CD4-positive, alpha-beta T cell treated with Interferon alpha-2 for 1 hour (primary cell): ENCODE measurements at regions not wholly inside any gene's neighbourhood (a gene's known extent, or its start where the extent isn't known, plus 50 kb on each side); places are given as distances from the start of the nearest gene placed in this dataset.
A peak's percentile ranks its signal among the peaks of the same experiment; 100 is the strongest.

Experiments
- DNase-seq, 2 donors: peaks; one replicate each; pipeline ENCODE4 v3.0.0-alpha.2; 2020 to 2022

DNA sequence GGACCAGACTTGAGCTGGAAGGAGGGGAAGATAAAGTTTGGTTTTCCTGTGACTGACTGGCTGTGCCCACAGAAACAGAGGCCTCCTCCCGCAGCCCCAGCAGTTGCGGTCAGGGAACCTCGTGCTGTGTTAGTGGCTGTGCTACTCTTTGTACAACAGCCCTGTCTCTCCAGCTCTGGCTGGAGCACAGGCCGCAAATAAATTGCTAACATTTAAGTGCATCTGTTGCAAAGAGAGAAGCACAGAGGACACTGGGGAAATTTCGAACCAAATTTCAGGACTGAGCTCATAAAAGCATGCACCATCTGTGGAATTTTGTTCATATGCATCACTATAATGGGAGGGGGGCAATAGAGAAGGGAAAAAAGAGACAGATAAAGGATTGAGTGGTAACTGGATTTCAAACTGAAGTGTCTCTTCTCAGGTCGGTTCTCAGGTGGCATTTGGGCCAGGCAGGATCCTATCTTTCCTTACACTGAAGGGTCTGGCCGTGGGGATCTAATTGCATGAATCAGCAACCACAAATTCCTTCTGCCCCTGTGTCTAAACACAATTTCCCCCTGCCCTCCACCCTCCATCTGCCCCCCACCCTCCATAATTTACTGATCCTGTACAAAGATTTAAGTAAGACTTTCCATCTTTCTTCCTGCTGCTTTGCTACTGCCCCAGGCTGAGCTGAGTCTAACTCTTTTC, 88.9 kb upstream of the ATXN1 start:
- DNase-seq: no peak

DNA sequence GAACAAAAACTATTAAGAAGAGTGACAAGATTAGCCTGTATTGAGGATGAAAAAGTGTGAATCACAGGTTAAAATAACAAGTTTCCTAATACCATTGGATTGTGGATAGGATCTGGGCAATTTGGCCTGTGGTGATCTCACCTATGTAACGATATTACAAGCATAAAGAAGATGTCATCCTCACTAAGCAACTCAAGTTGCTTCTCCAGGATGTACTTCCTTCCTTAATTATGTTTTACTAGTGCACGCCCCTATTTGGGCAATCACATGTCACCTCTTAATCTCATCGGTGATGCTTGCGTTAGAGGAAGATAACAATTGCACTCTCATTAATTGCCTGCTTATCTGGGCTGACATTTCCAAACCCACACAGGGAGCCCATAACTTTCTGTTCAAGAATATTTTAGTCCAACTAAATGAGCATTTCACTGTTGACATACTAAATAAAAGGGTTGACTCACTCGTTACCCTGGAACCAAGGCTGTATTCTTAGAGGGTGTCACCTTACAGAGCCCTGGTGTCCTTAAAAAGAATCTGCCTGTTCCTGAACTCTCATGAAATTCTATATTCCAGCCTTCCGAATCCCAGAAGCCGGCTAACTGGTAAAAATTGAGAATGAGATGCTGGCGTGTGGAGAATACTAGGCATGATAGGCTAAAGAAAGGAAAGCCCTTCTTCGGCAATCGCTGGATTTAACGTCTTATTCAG, 88.2 kb upstream of the ATXN1 start:
- peak in 1 of 2 donors; percentile 25 for DNase-seq

- DNase-seq: no peak
Observed at GRCh38 chr6:16846399-16846778, 85.1 kb upstream of the ATXN1 start.

- DNase-seq: no peak
Observed at GRCh38 chr6:16844183-16844582, 82.9 kb upstream of the ATXN1 start.

GRCh38 chr6:16842676-16843075, 81.4 kb upstream of the ATXN1 start:
- DNase-seq: no peak

GRCh38 chr6:16841241-16841640, 80.0 kb upstream of the ATXN1 start:
- DNase-seq: no peak

- DNase-seq: no peak
Observed at GRCh38 chr6:16840725-16841124, 79.5 kb upstream of the ATXN1 start.

GRCh38 chr6:16840291-16840690, 79.0 kb upstream of the ATXN1 start:
- no peak for DNase-seq

DNA sequence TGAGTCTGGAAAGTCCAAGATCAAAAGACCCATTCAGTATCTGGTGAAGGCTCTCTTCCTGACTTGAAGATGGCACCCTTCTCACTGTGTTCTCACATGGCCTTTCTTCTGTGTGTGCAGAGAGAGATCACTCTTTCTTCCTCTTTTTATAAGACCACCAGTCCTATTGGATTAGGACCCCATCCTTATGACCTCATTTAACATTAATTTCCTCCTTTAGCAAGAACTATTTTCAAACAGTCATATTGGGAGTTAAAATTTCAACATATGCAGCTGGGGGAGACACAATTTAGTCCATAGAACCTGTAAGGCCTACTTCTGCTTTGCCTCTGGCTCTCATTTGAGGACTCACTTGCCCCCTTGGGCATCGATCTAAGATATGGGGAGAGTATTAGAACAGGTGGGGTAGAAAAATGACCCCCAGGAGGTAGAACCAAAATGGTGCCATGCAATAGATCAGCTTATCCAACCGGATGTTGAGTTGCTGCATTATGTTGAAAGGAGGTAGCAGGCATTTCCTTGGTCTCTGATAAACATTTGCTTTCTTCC, 78.4 kb upstream of the ATXN1 start:
- DNase-seq: no peak

- DNase-seq: peak in 1 of 2 donors; percentile 26
Observed at GRCh38 chr6:16837217-16837972, 76.1 kb upstream of the ATXN1 start.

DNA sequence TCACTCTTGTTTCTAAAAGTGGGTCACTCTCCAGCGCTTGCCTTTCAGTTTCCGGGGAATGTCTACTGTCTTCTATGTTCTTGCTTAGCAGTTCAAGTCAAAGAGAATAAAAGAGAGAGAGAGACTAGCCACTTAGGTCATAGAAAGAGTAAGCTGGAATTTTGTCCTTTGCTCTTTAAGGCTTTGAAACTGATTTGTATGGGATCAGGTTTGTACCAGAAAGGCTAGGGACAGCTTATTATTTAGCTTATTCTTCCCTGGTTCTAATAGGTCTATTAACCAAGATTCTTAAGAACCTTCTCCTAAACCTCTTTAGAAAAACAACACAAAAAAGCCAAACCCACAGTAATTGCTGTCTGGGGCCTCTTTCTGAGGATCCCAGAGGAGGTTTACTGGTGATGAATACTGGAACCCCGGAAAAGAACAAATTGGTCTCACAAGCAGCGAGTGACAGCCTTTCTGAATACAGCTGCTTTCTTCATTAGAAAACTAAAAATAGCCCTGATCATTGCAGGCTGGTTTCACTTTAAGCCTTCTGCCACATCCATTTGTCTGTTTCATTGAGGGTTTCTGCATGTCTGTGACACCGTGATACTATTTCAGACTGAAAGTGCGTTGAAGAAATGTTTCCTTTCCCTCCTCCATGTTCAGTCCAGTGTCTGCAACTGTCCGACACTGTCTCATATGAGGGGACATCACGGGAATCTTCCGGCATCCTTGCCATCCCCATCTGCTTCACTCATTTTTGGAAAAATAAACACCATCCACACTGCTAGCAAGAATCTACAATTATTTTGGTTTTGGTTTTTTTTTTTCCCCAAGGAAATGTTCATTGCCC, 75.1 kb upstream of the ATXN1 start:
- peak in 1 of 2 donors; percentile 27 for DNase-seq

- no peak for DNase-seq
Observed at GRCh38 chr6:16834242-16834641, 73.0 kb upstream of the ATXN1 start.

DNA sequence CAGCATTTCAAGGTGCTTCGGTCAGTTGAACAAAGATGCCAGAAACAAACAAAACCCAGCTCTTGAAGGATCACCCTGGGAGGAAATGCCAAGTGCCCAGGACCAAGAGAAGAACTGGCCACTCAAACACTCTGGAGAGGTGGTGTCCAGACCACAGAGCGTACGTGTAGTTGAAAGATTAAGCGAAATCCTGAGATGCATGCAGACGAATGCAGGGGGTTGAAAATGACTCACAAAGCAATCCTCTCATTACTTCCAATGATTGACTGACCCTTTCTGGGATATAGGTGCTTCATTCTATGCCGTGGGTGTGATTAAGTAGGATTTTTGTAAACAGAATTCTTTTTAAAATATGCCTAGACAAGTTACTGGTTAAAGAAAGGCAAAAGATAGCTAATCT, 71.5 kb upstream of the ATXN1 start:
- no peak for DNase-seq

- no peak for DNase-seq
Observed at GRCh38 chr6:16832043-16832567, 70.8 kb upstream of the ATXN1 start.

DNA sequence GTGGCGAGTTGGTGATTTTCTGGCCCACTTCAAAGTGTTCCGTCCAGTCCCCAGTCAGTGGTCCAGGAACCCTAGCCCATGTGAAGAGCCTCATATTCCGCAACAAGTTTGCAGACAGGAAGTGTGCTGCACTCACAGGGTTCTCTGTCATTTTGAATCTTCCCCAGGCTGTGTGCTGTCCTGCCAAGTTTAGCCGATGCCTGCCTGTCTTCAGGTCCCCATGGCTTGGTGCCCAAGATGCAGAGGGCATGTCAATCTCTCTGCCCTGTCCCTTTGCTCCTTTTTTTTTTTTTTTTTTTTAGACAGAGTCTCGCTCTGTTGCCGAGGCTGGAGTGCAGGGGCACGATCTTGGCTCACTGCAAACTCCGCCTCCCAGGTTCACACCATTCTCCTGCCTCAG, 69.9 kb upstream of the ATXN1 start:
- DNase-seq: no peak

- no peak for DNase-seq
Observed at GRCh38 chr6:16828058-16828457, 66.8 kb upstream of the ATXN1 start.

DNA sequence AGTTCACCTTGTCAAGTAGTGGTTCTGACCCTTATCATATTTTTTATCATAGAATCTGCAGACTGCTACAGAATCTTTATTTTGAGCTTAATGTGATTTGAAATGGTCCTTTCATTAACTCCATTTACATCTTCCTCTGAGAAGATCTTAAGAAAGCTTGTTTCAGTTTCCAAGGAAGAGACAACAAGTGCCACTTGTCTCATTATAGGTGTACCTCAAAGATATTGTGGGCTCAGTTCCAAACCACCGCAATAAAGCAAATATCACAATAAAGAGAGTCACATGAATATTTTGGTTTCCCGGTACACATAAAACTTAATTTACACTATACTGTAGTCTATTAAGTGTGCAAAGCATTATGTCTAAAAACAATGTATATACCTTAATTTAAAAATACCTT, 66.4 kb upstream of the ATXN1 start:
- DNase-seq: no peak

GRCh38 chr6:16825784-16826183, 64.5 kb upstream of the ATXN1 start:
- no peak for DNase-seq

- DNase-seq: no peak
Observed at GRCh38 chr6:16824845-16825685, 63.8 kb upstream of the ATXN1 start.

DNA sequence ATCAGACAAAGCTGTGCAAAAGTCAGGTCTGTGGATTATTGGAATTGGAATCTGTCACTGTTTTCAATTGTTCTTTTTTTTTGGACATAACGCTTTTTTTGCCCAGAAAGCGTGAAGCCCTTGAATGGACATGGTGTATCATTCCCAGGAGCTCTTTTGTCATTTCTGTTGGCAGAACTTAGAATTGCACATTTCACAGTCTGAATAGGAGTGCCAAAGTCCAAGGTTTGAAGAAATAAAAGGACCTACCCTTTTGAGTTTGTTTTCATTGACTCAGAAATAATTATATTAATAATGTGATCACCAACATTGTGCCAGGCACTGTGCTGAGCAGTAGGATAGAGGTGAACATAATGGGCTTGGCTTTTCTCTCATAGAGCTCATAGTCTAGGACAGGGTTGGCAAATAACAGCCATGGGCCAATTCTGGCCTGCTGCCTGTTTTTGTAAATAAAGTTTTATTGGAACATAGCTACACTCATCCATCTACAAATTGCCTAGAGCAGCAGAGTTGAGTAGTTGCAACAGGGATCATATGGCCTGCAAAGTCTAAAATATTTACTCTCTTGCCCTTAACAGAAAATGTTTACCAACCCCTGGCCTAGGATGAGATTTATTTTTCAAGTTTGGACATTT, 62.6 kb upstream of the ATXN1 start:
- DNase-seq: no peak
